ENCODE measurements at regions not wholly inside any gene's neighbourhood (a gene's known extent, or its start where the extent isn't known, plus 50 kb on each side); places are given as distances from the start of the nearest gene placed in this dataset.

GRCh38 chr12:56851462-56851861, 82.7 kb downstream of the SDR9C7 start:
- Histone ChIP-seq H3K4me1 (replicated peaks in 1 of 4; ENCODE audit: control insufficient read depth in 3 of 4, insufficient read depth in 4 of 4, low read length in 3 of 4) (no peaks in the 10 kb centered on the region), H3K14ac (ENCODE audit: insufficient read length) (no peak overlapping the region), H2BK12ac (ENCODE audit: low read depth, low read length) (no peak overlapping the region), H3K9me3 (ENCODE audit: insufficient read depth in 2 of 2, low read depth in 1 of 2, low read length in 1 of 2) (peaks cover 7 to 17% of the 10 kb centered on the region in 2 experiments; a peak in 3 of 4 replicates), H3K27ac (ENCODE audit: low read depth, low read length) (no peak overlapping the region), H2BK20ac (ENCODE audit: low read length) (no peak overlapping the region), H3K36me3 (ENCODE audit: control insufficient read depth in 2 of 4, insufficient read depth in 4 of 4, low read length in 3 of 4) (no peaks in the 10 kb centered on the region), H3K9ac (replicated peaks in 1 of 4; ENCODE audit: extremely low read depth in 1 of 4, low read depth in 3 of 4, low read length in 3 of 4) (no peak overlapping the region), H4K91ac (replicated peaks; ENCODE audit: insufficient read length, low read length) (no peak overlapping the region), H3K79me1 (ENCODE audit: low read depth, low read length) (no peaks in the 10 kb centered on the region), H3K4me3 (ENCODE audit: extremely low read depth in 1 of 4, insufficient read depth in 2 of 4, low read depth in 3 of 4, low read length in 4 of 4) (no peak overlapping the region), H4K5ac (ENCODE audit: insufficient read length, low read depth, low read length) (no peak overlapping the region), H2BK5ac (ENCODE audit: low read depth, low read length) (no peak overlapping the region), H3K23ac (ENCODE audit: insufficient read length) (no peak overlapping the region), H3K23me2 (ENCODE audit: low read depth, low read length) (no peaks in the 10 kb centered on the region), H4K20me1 (replicated peaks in 1 of 2; ENCODE audit: control insufficient read depth in 1 of 2, insufficient read depth in 2 of 2, low read length in 2 of 2) (no peaks in the 10 kb centered on the region), H2BK15ac (ENCODE audit: low read length) (no peak overlapping the region), H3K79me2 (ENCODE audit: control insufficient read depth in 1 of 2, insufficient read depth in 2 of 2, low read length in 2 of 2) (no peaks in the 10 kb centered on the region), H3K4me2 (ENCODE audit: insufficient read depth in 1 of 2, low read depth in 2 of 2, low read length in 2 of 2) (no peak overlapping the region), H2BK120ac (replicated peaks; ENCODE audit: low read depth, low read length) (no peak overlapping the region), H2AK5ac (ENCODE audit: low read depth, low read length) (no peak overlapping the region), H3K27me3 (replicated peaks in 1 of 4; ENCODE audit: control insufficient read depth in 3 of 4, extremely low read depth in 1 of 4, insufficient read depth in 3 of 4, low read length in 3 of 4) (no peaks in the 10 kb centered on the region), H3K4ac (replicated peaks; ENCODE audit: insufficient read length, low read depth, low read length) (no peak overlapping the region), H2AFZ (ENCODE audit: low read length) (no peak overlapping the region), H3K56ac (replicated peaks; ENCODE audit: insufficient read length, low read depth, low read length) (no peak overlapping the region), H4K8ac (ENCODE audit: extremely low read depth, insufficient read depth, low read length) (no peak overlapping the region), H3K18ac (ENCODE audit: extremely low read depth, low read length) (no peak overlapping the region)
- ChIA-PET CTCF (ENCODE audit: partially characterized antibody) (no interaction called here), POLR2A (ENCODE audit: partially characterized antibody) (no interaction called here)
- no peak for FAIRE-seq
- 85% methylated on average over 1 of the region's 1 CpG; no CpG with 5 or more reads in 1 of the 2 experiments for whole genome bisulfite sequencing, 2 experiments (ENCODE audit: extremely low coverage in 1 of 2, insufficient coverage in 1 of 2, insufficient read length in 1 of 2, insufficient replicate concordance in 2 of 2, low coverage in 1 of 2, low lambda C conversion rate in 2 of 2, missing lambda C conversion rate in 1 of 2)
- no peak for DNase-seq (ENCODE audit: low read depth in 1 of 2, low spot score in 2 of 2)
- TF ChIP-seq CBX5 (IDR thresholded peaks at IDR 0.05; ENCODE audit: low read depth, low read length) (no peak), EP300 (IDR thresholded peaks at IDR 0.05; ENCODE audit: borderline replicate concordance in 1 of 2, low read depth in 2 of 2, low read length in 2 of 2) (no peak), EGR1 (IDR thresholded peaks at IDR 0.05; ENCODE audit: borderline replicate concordance, low read depth, low read length) (no peak), RAD21 (IDR thresholded peaks at IDR 0.05 in 1 of 2, conservative IDR thresholded peaks at IDR 0.05 in 1 of 2; ENCODE audit: low read depth in 2 of 2, low read length in 2 of 2) (no peak), JUND (IDR thresholded peaks at IDR 0.05; ENCODE audit: low read length) (no peak), CEBPB (IDR thresholded peaks at IDR 0.05; ENCODE audit: low read depth, low read length) (no peak), RXRA (IDR thresholded peaks at IDR 0.05; ENCODE audit: insufficient read depth, low read depth, low read length) (no peak), RBBP5 (IDR thresholded peaks at IDR 0.05; ENCODE audit: borderline replicate concordance, low read depth, low read length) (no peak), USF2 (IDR thresholded peaks at IDR 0.05; ENCODE audit: low read length) (no peak), JUN (IDR thresholded peaks at IDR 0.05; ENCODE audit: low read depth, low read length) (no peak), SP4 (IDR thresholded peaks at IDR 0.05; ENCODE audit: low read length) (no peak), SP1 (IDR thresholded peaks at IDR 0.05; ENCODE audit: low read depth, low read length) (no peak), SIRT6 (IDR thresholded peaks at IDR 0.05; ENCODE audit: low read length) (no peak), KDM1A (IDR thresholded peaks at IDR 0.05; ENCODE audit: borderline replicate concordance, low read length) (no peak), CHD1 (IDR thresholded peaks at IDR 0.05; ENCODE audit: low read depth, low read length) (no peak)
